HepG2 (cell line): ENCODE measurements at regions not wholly inside any gene's neighbourhood (a gene's known extent, or its start where the extent isn't known, plus 50 kb on each side); places are given as distances from the start of the nearest gene placed in this dataset.

ENCODE experiments used
- ATAC-seq: fragments of 200-7000 bp; cut with Tn5 transposase; 3 replicates; pipeline ENCODE4 v1.9.1; 2020; ENCODE audit warnings: mild to moderate bottlenecking, moderate library complexity
- BruUV-seq: library from RNA; stranded (reverse); fragments of 400-500 nt; replicated peaks from 2 replicates; lab custom pipeline; 2021; lab: Mats Ljungman, UMichigan
- CTCF ChIA-PET: fragments of 300-600 bp; formaldehyde crosslinking; extraction: SDS; loops from one replicate; lab custom pipeline; 2021; ENCODE audit warnings: low total read pairs, inconsistent platforms, low intra/inter-chr PET ratio; lab: Yijun Ruan, JAX
- POLR2A ChIA-PET: fragments of 350-600 bp; sonication (Branson Sonifier 250); formaldehyde crosslinking; loops from one replicate; lab custom pipeline; 2020; ENCODE audit warnings: antibody characterized with exemption, inconsistent platforms; lab: Yijun Ruan, JAX
- DNase-seq: peaks from one replicate; pipeline ENCODE4 v3.0.0-alpha.2; 2015; ENCODE audit warnings: low spot score
- FAIRE-seq: peaks from 3 replicates; lab custom pipeline; 2011; peaks lifted over from hg19 to GRCh38; lab: Jason Lieb, UNC
- H2AFZ ChIP-seq: one replicate; pipeline ENCODE4 v1.6.1; 2011; ENCODE audit warnings: low read length, inconsistent platforms
- H3K27ac ChIP-seq: fragments of 300-600 bp; 3 replicates; pipeline ENCODE4 v1.8.0; 2011; ENCODE audit warnings: mixed run types, mild to moderate bottlenecking, mixed read lengths, low read length, inconsistent platforms; ENCODE audit not compliant: insufficient read depth; ENCODE audit errors: extremely low read length
- H3K27me3 ChIP-seq, 2 experiments: fragments of 200-600 bp in 1 of 2; 2 replicates in 1 of 2; 3 replicates in 1 of 2; pipeline versions ENCODE4 v1.6.0 to v1.8.0; 2011; ENCODE audit warnings: low read length in 2 of 2, mild to moderate bottlenecking in 2 of 2, moderate library complexity in 2 of 2, inconsistent platforms in 1 of 2; ENCODE audit not compliant: insufficient read depth in 2 of 2, control insufficient read depth in 1 of 2
- H3K36me3 ChIP-seq, 2 experiments: fragments of 200-600 bp in 1 of 2; replicated peaks in 1 of 2; 2 replicates in 1 of 2; 3 replicates in 1 of 2; pipeline versions ENCODE4 v1.5.1 to v1.8.0; 2011; ENCODE audit warnings: low read length in 2 of 2, inconsistent platforms in 1 of 2; ENCODE audit not compliant: insufficient read depth in 2 of 2, control insufficient read depth in 1 of 2
- H3K4me1 ChIP-seq: 2 replicates; pipeline ENCODE4 v1.5.1; 2012; ENCODE audit warnings: low read length, inconsistent platforms; ENCODE audit not compliant: insufficient read depth
- H3K4me2 ChIP-seq: 2 replicates; pipeline ENCODE4 v1.6.0; 2011; ENCODE audit warnings: low read depth, low read length, inconsistent platforms
- H3K4me3 ChIP-seq, 3 experiments: fragments of 200-600 bp in 1 of 3; sonication (generic), shearing (Covaris generic) in 1 of 3; replicated peaks in 1 of 3; 2 replicates each; pipeline ENCODE4 v1.5.1; 2011 to 2016; ENCODE audit warnings: low read length in 3 of 3, inconsistent platforms in 2 of 3, low read depth in 2 of 3, mild to moderate bottlenecking in 2 of 3, control low read depth in 1 of 3, mixed read lengths in 1 of 3; ENCODE audit not compliant: insufficient read depth in 1 of 3
- H3K79me2 ChIP-seq: one replicate; pipeline ENCODE4 v1.6.1; 2011; ENCODE audit warnings: low read length, inconsistent platforms; ENCODE audit not compliant: insufficient read depth
- H3K9ac ChIP-seq: 2 replicates; pipeline ENCODE4 v1.6.0; 2011; ENCODE audit warnings: mild to moderate bottlenecking, low read depth, low read length, inconsistent platforms; ENCODE audit not compliant: insufficient read depth
- H3K9me3 ChIP-seq: 2 replicates; pipeline ENCODE4 v1.5.1; 2012; ENCODE audit warnings: mild to moderate bottlenecking, low read length
- H4K20me1 ChIP-seq: 2 replicates; pipeline ENCODE4 v1.6.0; 2011; ENCODE audit warnings: inconsistent platforms, mild to moderate bottlenecking, low read length, moderate library complexity; ENCODE audit not compliant: insufficient read depth
- HES4 ChIP-seq: sonication (generic); formaldehyde crosslinking; IDR thresholded peaks from 2 replicates; pipeline ENCODE4 v1.9.0; 2021; ENCODE audit warnings: mild to moderate bottlenecking, missing genetic modification reagents, borderline replicate concordance
- HOXA3 ChIP-seq: sonication (generic); formaldehyde crosslinking; IDR thresholded peaks from 2 replicates; pipeline ENCODE4 v1.5.0; 2020; ENCODE audit warnings: missing genetic modification reagents
- MAFG ChIP-seq: sonication (generic); formaldehyde crosslinking; IDR thresholded peaks from 2 replicates; pipeline ENCODE4 v1.5.1; 2020; ENCODE audit warnings: mild to moderate bottlenecking, missing genetic modification reagents
- MTF2 ChIP-seq: sonication (generic); formaldehyde crosslinking; IDR thresholded peaks from 2 replicates; pipeline ENCODE4 v1.5.0; 2020; ENCODE audit warnings: missing genetic modification reagents, borderline replicate concordance
- NFAT5 ChIP-seq: sonication (generic); formaldehyde crosslinking; IDR thresholded peaks from 2 replicates; pipeline ENCODE4 v1.4.0; 2020; ENCODE audit warnings: missing genetic modification reagents
- NR2F2 ChIP-seq: IDR thresholded peaks from 2 replicates; pipeline ENCODE4 v1.6.1; 2012; ENCODE audit warnings: low read depth, inconsistent platforms, borderline replicate concordance
- RBM39 ChIP-seq: fragments of 200-400 bp; formaldehyde crosslinking; IDR thresholded peaks from one replicate; pipeline ENCODE4 v1.6.1; 2018; ENCODE audit warnings: antibody characterized with exemption, mild to moderate bottlenecking, low read depth, low read length; ENCODE audit not compliant: poor library complexity, severe bottlenecking
- SATB2 ChIP-seq: sonication (generic); formaldehyde crosslinking; IDR thresholded peaks from 2 replicates; pipeline ENCODE4 v1.5.0; 2020; ENCODE audit warnings: missing genetic modification reagents
- TGIF2 ChIP-seq: IDR thresholded peaks from 2 replicates; pipeline ENCODE4 v1.6.1; 2016; ENCODE audit warnings: control low read depth, missing compliant biosample characterization
- ZFP41 ChIP-seq: sonication (generic); formaldehyde crosslinking; IDR thresholded peaks from 2 replicates; pipeline ENCODE4 v1.4.0; 2020; ENCODE audit warnings: mild to moderate bottlenecking, missing genetic modification reagents, borderline replicate concordance
- ZNF484 ChIP-seq: sonication (generic); formaldehyde crosslinking; IDR thresholded peaks from 2 replicates; pipeline ENCODE4 v1.5.1; 2020; ENCODE audit warnings: mild to moderate bottlenecking, low read depth, missing genetic modification reagents, borderline replicate concordance
- ZNF674 ChIP-seq: sonication (generic); formaldehyde crosslinking; IDR thresholded peaks from 2 replicates; pipeline ENCODE4 v1.5.0; 2020; ENCODE audit warnings: low read depth, mild to moderate bottlenecking, missing genetic modification reagents
- WGBS: methylation state at CpG from one replicate; pipeline ENCODE4 v1.1.6; 2017; ENCODE audit warnings: low lambda C conversion rate; 5-methylcytosine and 5-hydroxymethylcytosine counted together
- in situ Hi-C: cut with HindIII; loops from 2 replicates; pipeline ENCODE4 v1.10.0; 2017; ENCODE audit warnings: low pct_unique_long_range_greater_than_20kb; ENCODE audit not compliant: extremely low pct_ligation_motif_present
- intact Hi-C: fragments of 100-400 bp; cut with micrococcal nuclease; formaldehyde crosslinking; loops from one replicate; pipeline ENCODE4 v1.10.0; 2022; ENCODE audit not compliant: unreplicated experiment
- TF ChIP-seq, protein P1 (sequence below): sonication (generic); formaldehyde crosslinking; IDR thresholded peaks from 2 replicates; pipeline ENCODE4 v1.5.0; 2020; ENCODE audit warnings: missing genetic modification reagents
- TF ChIP-seq, protein P2 (sequence below): sonication (generic); formaldehyde crosslinking; IDR thresholded peaks from 2 replicates; pipeline ENCODE4 v1.5.1; 2020; ENCODE audit warnings: missing genetic modification reagents, mild to moderate bottlenecking, borderline replicate concordance
- TF ChIP-seq, protein P3 (sequence below): sonication (generic); formaldehyde crosslinking; IDR thresholded peaks from 2 replicates; pipeline ENCODE4 v1.8.1; 2023; ENCODE audit warnings: missing genetic modification reagents, mild to moderate bottlenecking, borderline replicate concordance

- CTCF ChIA-PET = no interaction called here
- Histone ChIP-seq H3K4me3 (no peak overlapping the region), H3K36me3 (no peaks in the 10 kb centered on the region), H3K9me3 (peaks cover 33% of the 10 kb centered on the region; the same call in 1 of the 2 replicates), H3K4me1 (no peaks in the 10 kb centered on the region), H3K9ac (no peak overlapping the region), H4K20me1 (no peaks in the 10 kb centered on the region), H3K27ac (no peak overlapping the region), H3K27me3 (no peaks in the 10 kb centered on the region), H3K4me2 (no peak overlapping the region), H2AFZ (no peak overlapping the region), H3K79me2 (no peaks in the 10 kb centered on the region)
- DNase-seq (no peak), FAIRE-seq (no peak), ATAC-seq (no peak)
- WGBS = 93% methylated on average over 5 of the region's 6 CpGs
- in situ Hi-C loops = no loop called here
- intact Hi-C loops = no loop called here
- TF ChIP-seq MAFG (no peak), MTF2 (CRISPR knock-in tag) (no peak), RBM39 (no peak), ZNF674 (CRISPR knock-in tag) (no peak), HOXA3 (CRISPR knock-in tag) (no peak), ZFP41 (CRISPR knock-in tag) (no peak), HES4 (no peak), NFAT5 (CRISPR knock-in tag) (no peak), SATB2 (no peak), TGIF2 (CRISPR knock-in tag) (no peak), ZNF484 (CRISPR knock-in tag) (no peak), NR2F2 (no peak)
- TF ChIP-seq, protein P1, sequence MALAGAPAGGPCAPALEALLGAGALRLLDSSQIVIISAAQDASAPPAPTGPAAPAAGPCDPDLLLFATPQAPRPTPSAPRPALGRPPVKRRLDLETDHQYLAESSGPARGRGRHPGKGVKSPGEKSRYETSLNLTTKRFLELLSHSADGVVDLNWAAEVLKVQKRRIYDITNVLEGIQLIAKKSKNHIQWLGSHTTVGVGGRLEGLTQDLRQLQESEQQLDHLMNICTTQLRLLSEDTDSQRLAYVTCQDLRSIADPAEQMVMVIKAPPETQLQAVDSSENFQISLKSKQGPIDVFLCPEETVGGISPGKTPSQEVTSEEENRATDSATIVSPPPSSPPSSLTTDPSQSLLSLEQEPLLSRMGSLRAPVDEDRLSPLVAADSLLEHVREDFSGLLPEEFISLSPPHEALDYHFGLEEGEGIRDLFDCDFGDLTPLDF (CRISPR knock-in tag) = no peak
- TF ChIP-seq, protein P2, sequence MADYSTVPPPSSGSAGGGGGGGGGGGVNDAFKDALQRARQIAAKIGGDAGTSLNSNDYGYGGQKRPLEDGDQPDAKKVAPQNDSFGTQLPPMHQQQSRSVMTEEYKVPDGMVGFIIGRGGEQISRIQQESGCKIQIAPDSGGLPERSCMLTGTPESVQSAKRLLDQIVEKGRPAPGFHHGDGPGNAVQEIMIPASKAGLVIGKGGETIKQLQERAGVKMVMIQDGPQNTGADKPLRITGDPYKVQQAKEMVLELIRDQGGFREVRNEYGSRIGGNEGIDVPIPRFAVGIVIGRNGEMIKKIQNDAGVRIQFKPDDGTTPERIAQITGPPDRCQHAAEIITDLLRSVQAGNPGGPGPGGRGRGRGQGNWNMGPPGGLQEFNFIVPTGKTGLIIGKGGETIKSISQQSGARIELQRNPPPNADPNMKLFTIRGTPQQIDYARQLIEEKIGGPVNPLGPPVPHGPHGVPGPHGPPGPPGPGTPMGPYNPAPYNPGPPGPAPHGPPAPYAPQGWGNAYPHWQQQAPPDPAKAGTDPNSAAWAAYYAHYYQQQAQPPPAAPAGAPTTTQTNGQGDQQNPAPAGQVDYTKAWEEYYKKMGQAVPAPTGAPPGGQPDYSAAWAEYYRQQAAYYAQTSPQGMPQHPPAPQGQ = no peak
- TF ChIP-seq, protein P3, sequence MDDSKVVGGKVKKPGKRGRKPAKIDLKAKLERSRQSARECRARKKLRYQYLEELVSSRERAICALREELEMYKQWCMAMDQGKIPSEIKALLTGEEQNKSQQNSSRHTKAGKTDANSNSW (CRISPR knock-in tag) = no peak
- no TSS peak for BruUV-seq
- POLR2A ChIA-PET = no interaction called here
Observed at GRCh38 chr5:160937570-160937969, 85.6 kb upstream of the ATP10B start.
